ENCODE measurements at regions not wholly inside any gene's neighbourhood (a gene's known extent, or its start where the extent isn't known, plus 50 kb on each side); places are given as distances from the start of the nearest gene placed in this dataset.
A peak's percentile ranks its signal among the peaks of the same experiment; 100 is the strongest.

DNA sequence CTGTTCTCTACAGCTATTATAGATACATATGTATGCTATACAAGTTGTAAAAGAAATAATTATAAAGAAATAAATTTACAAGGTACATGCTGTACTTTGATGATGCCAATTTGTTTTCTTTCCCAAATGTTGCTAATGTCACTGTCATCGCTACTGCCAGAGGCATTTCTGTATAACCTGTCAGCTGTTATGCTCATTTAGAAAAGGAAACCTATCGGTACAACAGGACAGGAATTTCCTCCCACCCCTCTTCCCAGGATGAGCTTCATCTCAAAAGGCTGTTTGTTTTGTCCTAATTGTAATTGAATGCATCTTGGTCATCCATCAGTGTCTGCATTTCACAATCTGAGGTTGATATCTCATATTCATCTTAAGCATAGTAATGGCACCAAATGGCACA lies 975.7 kb downstream of the TTLL7 start:
- DNase-seq = no peak

DNA sequence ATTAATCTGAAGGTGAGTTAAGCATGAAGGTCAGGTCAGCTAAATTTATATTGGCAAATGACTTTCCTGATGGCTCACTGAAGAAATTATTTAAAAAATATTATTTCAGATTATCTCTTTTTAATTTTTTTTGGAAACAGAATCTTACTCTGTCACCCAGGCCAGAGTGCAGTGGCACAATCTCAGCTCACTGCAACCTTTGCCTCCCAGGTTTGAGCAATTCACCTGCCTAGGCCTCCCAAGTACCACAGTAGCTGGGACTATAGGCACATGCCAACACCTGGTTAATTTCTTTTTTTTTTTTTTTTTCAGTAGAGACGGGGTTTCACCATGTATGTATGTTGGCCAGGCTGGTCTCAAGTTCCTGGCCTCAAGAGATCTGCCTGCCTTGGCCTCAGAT lies 976.7 kb downstream of the TTLL7 start:
- no peak for DNase-seq

DNA sequence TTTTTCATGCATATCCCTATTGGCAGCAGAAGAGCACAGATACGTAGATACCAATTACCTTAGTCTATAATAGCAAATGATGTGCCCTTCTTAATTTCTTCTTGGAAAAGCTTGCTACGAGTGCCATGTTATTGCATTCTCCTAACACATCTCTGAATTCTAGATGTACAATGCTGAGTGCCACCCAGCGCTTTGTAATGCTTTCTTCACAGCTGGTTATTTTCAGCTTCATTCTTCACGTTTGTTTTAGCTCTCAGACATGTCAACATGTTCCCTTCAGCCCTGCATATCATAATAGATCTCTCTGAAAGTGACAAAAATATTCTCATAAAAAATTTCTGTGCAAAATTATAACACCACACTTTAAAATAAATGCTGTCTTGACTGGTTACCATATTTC lies 981.2 kb downstream of the TTLL7 start:
- no peak for DNase-seq

DNA sequence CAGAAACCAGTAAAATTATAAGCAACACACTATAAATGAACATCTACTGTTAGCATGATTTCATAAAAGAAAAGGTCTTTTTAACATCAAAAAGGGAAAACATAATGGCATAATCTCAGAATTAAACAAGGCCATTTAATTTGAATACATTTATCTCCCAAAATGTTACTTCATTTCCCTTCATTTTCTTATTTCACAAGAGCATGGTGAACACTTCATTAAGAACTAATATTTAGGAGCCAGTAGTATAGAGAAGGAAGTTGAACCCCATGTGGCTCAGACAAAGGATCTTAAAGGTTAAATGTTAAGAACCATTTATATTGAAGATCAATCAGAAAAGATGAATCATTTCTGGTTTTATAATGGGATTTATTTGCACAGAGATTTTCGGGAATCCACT lies 981.7 kb downstream of the TTLL7 start:
- DNase-seq = no peak

DNA sequence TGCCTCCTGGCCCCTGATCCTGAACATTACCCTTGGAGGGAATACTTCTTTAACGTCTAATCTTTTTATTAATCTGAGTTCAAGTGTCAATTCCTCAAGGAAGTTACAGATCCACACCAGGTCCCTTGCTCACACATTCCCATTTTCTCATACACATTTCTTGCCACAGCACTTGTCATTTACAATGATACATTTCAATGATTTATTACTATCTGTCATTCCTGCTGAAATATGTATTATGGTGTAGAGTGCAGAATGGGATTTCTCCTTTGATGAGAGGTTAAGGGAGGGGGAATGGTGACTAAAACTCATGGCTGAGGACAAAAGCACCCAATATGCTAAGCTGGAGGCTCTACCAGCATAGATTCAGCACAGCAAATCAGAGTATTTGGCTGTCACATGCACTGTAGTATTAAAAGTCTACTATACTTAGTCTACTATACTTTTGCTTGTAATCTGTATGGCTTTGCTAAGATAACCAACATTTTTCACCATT lies 982.5 kb downstream of the TTLL7 start:
- DNase-seq = no peak

DNA sequence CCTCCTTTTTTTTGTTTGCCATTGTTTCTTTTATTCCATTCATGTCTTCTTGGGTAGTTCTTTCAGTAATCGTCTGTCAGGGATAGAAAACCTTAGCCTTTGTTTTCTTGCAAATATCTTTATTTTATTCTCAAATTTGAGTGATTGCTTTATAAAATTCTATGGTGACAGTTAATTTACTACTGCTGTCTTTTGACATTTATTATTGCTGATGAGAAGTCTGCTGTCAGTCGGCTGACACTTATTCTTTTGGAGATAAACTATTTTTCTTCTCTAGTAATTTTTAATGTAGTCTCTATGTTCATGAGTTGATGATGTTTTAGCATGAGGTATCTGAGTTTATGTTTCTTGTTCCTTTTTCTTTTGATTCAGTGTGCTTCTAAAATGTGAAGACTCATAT lies 983.8 kb downstream of the TTLL7 start:
- DNase-seq = no peak

DNA sequence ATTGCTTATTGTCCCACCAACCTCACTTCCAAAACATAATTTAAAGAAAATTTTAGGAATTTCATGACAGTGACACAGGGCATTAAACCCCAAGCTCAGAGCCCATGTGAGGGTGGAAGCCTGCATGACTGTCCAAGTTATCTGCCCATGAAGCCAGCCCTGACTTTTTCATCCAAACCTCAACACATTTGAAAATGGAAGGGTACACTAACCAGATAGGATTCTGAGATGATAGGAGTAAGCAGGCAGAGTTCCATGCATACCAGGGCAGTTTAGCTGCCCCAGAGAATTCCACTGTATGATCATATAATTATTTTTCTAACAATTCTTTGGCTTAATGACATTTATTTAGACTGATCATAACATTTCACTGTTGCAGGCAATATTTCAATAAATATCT lies 986.0 kb downstream of the TTLL7 start:
- no peak for DNase-seq

DNA sequence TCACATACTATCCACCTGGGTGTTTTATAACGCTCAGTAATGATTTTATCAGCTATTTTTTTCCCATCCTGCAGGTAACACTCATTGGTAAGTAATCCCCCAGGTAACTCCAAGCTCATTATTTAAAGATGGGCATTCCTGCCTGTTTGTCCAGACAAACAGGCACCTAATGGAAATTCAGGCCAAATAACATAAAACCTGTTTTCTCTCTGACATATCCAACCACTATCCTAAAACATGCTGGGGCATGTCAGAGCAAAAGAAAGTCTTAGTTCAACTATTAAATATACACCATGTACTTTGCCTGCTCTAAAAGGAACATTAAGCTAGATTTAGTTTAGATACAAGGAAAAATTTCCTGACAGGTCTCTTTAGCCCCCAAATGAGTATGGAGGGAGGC lies 987.7 kb downstream of the TTLL7 start:
- no peak for DNase-seq

DNA sequence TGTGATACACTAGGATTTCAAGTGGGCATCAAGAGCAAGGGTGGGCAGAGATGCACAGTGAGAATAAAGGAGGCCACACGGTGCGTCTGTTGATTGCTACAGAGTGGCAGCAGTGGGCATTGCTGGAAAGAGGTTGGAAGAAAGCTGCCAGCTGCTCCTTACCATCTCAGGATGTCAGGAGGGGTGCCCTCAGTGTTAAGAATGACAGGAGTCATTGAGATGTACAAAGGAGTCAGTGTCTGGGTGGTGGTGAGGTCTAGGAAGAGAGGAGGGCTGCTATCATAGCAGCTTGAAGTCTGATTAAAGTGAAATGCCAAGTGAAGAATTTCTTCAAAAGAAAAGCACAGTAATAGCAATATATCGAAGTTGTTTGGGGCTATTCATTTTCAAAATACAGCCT lies 992.7 kb downstream of the TTLL7 start:
- no peak for DNase-seq

DNA sequence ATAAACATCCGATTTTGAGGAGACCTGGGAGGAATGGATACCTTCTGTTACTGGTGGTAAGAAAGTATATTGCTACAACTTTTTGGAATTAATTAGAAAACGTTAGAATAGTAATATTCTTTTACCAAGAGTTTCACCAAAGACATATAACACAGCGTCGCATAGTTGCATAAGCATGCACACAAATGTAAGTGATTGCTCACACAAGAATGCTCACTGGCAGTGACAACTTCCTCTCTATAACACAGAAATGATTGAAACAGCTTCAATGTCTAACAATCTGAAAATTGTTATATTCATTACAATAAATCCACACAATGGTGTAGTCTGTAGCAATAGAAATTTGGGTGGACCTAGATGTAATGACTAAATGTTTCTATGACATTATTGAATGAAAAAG lies 998.6 kb downstream of the TTLL7 start:
- DNase-seq = no peak

DNA sequence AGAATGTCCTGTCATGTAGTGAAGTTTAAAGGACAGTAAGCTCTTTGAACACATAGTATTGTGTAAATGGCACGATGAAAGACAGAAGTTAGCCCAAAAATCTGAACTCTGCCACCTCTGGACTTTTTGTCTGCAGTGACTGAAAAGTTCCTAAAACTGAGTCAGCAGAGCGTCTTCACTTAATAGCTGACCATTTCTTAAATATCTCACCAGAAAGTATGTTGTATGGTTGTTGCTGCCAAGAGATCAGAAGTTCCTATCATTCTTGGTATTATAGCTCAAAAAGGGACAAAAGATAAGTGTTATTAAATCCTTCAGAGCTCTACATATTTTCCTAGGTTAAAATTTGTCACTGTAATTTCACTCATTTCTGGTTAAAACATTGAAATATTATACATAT lies 1003.0 kb downstream of the TTLL7 start:
- DNase-seq = no peak

DNA sequence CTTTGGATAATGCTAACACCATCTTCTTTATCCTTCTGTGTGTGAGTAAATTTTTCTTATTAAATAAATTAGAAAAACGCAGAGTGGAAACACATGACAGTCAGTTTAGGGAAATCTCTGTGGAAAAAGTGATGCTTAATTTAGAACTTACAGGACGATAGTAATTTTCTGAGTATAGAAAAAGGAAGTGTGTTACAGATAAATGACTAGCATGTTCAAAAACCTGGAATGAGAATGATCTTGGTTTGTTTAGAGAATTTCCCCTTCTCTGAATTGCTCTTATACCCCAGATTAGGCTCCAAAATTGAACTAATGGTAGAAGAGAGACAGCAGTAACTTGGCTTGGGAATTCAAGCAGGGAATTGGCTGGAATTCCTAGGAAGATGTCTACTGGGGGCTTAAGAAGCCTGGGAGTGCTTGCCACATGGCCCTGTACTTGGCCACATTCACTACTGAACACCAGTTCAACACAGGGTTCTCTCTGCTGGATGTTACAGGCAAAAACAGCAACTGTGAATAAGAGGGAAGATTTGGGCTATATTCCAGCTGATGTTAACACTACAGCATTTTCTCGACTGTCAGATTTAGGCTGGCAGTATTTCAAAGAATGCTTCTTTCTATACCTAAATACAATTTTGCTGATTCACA lies 1004.2 kb downstream of the TTLL7 start:
- DNase-seq = peak; percentile 62

DNA sequence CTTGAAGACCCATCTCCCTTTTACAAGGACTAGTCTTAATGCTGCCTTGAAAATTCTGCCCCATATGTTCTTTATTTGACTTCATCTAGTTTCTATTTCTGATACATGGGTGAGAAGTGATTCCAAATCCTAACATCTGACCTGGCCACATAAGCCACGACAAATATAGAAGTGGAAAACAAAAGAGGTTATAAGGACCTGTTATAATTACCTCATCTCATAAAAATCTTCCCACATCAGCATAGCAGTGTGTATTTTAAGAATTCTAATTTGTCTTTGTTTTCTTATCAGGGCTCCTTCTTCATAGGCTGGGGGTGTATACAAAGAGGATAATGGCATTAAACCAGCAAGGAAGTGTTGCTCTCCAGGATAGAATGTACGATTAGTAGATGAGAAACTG lies 1007.4 kb downstream of the TTLL7 start:
- DNase-seq = no peak

DNA sequence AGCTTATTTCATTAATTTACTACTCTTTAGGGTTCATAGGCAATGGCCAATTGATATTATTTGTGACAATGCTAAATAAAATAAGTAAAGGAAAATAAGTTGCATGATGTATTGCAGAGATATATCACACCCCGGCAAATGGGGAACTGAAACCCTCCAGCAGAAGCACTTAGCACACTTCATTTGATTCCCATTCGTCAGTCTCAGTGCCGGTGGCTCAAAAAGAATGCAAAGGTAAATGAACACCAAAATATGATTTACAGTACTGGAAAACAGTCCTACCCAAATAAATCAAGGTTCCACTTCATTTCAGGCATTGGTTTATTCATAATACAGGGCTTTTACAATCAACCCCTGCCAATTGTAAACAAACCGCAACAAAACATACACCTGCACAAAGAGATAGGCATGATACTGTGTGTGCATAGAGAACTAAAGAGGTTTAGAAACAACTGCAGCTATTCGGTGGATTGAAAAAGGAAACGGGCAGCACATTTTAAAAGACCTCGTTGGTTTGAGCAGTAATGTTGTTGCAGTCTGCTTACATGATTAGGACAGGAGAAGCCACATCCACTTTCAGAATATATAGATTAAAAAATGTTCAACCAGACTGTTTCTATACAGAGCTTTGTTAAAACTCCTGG lies 1019.2 kb downstream of the TTLL7 start:
- DNase-seq = no peak

DNA sequence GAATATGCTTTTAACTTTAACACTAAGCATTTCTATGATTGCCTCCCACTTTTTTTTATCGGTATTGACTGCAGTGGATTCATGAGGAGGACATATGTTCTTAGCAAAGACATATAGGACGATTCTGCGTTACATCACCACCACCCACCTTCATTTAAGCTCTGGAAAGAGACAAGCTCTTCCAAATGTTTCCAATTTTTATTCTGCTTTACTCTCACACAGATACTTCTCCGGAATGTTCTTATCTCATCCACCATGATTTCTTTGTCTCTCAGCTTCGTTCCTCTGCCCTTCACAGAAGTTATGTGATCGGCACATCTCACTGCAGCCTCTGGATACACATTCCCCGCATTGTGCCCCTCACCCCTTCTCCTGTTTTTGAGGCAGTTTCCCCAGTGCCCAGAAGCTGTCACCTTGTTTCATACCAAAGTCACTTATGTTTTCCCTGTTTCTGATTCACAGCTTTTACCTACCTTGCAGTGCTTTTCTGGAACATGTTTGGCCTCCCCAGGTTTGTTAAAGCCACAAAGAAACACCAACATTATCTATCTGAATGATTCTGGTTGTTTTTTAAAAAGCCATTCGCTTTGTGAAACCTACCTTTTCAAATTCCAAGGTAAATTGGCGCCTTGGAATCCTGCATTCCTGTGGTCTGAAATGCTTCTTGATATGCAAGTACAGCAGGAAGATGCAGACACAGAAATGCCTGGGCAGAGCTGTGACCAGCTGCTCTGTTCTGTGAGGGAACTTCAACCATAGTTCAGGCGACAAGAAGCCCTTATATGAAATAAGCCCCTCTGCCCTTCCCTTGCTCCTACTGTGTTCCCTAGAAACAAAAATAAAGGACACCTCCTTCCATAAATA lies 1020.2 kb downstream of the TTLL7 start:
- DNase-seq = no peak

DNA sequence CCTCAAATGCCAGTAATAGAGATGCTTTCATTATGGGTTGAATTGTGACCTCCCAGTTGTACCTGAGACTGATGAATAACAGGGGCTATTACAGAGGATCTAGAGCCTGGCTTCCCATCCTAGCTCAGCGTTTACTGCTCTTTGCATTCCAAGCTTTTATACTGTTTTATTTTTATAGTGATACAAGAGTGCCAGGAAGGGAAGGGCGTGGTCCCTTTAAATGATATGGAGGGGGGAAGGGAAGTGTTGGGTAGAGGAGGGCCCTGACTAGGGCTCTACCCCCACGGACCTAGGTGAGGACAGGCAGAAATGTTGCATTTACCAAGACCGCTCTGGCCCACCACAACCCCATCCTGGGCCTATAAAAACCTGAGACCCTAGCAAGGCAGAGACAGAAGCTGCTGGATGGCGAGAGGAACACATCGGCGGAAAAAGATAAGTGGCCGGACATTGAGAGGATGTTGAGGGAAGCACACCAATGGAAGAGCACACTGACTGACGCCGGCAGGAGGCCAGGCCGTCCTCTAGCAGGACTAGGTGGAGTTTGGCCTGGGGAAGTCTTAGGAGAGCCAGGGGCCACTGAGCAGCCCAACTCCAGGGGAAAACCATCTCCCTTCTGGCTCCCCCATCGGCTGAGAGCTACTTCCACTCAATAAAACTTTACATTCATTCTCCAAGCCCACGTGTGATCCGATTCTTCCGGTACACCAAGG lies 1025.9 kb downstream of the TTLL7 start:
- no peak for DNase-seq

DNA sequence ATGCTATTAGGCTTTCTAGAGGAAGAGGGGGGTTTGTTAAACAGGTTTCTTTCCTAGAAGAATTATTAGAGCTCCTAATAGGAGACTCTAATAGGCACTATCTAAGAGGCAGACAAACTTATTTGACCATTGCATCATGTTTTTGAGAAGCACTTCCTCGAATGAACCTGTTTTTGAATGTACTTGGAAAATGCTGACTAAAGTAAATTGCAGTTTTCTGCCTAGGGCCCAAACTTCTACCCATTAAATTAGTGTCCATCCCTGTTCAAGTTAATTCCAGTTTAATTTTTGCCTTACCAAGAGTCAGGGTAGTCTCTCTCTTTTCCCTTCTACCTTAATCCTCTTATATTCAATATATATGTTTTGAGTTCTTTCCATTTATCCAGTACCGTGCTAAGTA lies 1029.6 kb downstream of the TTLL7 start:
- no peak for DNase-seq

DNA sequence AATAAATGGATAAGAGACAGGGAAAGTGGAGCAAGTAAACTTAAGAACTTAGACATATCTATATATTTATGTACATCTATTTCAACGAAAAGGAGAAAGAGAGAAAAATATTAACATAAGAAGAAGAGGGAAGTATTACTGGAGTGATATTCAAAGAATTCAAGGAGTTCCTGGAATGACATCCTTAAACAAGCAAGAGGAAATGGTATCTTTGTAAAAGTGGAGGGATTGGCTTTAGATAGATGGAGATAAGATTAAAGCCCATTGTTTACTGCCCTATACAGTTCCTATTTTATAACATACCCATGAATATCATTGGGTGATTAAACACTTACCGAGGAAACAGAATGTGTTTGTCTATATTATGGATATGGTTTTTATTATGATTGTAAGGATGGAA lies 1036.3 kb downstream of the TTLL7 start:
- DNase-seq = no peak

DNA sequence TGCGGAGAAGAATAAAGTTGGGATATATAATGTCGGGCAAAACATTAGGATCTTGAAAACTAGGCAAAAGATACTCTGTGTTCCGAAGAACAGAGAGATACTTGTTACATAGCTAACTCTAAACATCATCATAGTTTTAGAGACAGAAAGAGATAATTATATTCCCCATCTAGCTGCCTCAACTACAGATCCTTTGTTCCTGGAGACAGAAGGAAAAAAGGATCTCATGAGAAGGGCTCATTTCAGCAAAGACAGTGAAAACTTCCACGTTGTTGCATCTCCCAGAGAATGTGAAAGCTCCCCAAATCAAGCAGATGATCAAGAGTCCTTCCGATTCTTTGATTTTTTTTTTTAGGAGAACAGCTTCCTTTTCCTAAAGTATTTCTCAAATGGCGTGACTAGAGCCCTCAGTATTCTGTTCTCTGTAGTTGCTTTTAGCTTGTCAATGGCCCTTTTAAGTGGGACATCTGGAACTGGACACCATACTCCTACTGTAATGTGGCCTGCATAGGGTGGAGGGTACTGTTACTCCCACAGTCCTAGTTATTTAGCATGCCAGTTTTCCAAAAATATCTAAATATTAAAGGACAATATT lies 1048.2 kb downstream of the TTLL7 start:
- DNase-seq = no peak

DNA sequence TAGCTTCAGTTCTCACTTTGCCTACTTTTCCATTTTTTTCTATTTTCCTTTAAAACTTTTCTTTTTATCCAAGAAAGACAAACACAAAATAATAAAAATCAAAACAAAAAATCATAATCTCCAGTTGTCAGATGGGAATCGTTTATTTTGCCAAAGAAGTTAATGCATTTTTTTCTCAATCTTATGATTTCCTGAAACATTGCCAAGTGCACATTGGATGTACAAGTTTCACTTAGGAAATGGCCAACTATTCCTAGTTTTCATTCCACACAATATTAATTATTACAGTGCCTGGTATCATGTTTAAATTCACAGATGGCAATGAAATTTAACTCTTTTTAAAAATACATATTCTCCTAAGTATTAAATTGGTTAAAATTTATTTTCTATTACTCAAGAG lies 1050.5 kb downstream of the TTLL7 start:
- peak; percentile 19 for DNase-seq

DNA sequence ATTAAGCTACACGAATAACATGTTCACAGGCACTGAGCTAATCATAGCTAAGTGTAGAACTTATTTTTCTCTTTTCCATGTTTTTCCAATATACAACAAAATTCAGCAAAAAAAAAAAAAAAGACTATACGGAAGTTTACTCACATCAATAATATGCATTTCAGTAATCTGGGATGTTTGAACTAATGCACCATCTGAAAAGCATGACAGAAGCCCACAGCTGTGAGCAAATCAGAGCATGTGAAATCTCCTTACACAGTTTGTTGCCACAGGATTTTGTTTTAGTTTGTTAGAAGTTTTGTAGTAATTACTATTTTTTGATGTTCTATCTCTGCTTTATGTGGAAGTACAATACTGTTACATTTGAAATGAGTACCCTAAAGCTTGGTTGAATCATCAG lies 1051.7 kb downstream of the TTLL7 start:
- DNase-seq = peak; percentile 39

DNA sequence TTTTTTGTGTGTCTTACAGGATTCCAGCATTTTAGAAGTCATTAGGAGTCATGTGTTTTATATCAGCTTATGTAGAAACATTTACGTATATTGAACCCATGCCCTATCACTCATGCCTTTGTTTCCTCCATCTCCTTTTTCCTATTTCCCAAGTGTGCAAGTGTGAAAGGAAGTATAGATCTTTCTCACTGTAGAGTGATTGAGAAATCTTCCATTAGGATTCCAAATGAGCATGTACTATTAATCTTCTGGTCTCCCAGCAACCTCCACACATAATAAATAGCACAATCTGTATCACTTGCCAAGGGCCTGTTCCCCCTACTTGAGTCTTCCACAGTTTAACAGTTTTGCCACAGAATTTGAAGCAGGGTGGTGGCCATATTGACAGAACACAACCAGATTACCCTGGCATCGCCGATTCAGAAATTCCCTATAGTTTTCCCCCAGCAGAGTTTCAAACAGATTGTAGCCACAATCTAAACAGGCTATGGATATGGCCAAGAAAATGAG lies 1052.8 kb downstream of the TTLL7 start:
- peak; percentile 17 for DNase-seq
